Pons (tissue), 1 donor: ENCODE measurements at regions not wholly inside any gene's neighbourhood (a gene's known extent, or its start where the extent isn't known, plus 50 kb on each side); places are given as distances from the start of the nearest gene placed in this dataset.

ENCODE experiments used
- DNase-seq: peaks from one replicate; pipeline ENCODE4 v3.0.0-alpha.2; 2016; ENCODE audit warnings: low spot score

DNA sequence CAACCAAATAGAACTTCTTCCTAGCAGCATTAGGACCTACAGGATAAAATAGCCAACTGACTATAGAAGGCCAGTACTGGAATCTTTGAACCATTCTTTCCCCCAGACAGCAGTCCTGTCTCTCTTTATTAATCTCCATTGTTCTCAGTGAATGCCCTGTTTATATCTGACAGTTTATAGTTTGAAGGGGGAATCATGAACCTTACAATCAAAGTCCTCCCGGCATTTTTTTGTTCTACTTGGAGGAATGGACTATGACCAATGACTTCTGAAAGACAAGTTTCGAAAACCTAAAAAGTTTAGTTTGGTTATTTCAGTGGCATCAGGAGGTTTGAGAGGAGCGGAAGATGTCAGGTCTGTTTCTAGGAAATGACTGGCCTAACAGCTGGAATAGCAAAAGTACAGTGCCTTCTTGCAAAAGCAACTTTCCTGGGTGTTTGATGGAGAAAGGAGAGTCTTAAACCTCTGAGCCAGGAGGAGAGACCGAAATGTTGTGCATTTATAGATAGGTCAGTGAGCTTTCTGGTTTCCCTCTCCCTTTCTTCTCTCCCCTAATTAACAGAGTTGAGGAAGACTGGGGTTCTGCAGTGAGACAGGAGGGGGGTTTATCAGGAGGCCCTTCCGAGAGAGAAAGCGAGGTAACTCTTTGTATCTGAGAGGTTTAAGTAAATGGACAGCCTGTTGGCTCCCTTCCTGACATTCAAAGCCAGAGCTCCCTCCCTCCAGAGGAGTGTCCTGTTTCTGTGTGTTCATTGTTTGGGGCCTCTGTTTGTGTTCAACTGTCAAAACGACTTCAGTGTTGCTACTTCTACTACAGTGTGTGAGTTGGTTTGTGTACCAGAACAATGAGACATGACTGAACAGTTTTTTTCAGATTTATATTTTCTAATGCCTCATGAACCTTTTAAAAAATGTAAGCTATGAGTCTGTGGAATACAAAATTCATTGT lies 383.0 kb upstream of the RARB start:
- peak; percentile 94 for DNase-seq

- DNase-seq, result no peak
These were observed 380.9 kb upstream of the RARB start for GRCh38 chr3:25046911-25047771.

GRCh38 chr3:25049304-25049703 lies 378.8 kb upstream of the RARB start:
- no peak for DNase-seq

DNA sequence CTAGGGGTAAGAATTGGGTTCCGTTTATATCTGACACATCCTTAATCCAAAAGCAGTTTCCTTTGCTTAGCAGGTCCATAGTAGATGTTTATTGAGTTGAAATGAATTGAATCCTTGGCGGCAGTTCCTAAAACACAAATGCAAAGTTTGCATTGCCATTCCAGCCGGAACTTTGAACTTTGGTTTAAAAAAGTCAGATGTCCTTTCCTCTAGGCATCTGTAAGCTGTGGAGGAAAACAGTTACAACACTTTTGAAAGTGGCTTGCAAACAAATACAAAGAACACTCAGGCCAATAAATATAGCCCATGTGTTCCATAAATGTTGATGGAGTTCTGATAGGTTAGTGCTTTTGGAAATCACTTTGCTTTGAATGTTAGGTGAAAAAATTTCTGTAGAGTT lies 374.7 kb upstream of the RARB start:
- no peak for DNase-seq

- DNase-seq, result no peak
These were observed 371.9 kb upstream of the RARB start for GRCh38 chr3:25056036-25056755.

- DNase-seq, result no peak
These were observed 371.2 kb upstream of the RARB start for GRCh38 chr3:25056803-25057351.

DNA sequence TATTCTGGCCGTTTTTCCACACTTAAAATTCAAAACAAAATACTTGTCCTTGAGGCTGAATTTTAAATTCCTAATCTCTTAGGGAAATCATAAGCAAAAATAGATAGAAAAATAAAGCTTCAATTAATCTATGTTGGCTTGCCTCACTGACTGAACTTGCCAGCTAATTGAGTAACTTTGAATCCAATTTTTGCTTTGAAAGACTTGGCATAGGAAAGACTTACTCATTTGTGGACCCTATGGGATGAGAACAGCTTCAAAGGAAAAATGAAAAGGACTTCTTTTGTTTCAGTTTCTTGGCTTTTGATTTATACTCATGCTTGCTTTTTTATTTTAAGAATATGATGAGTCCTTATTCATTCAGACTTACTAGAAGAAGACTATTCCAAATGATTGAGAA lies 370.7 kb upstream of the RARB start:
- no peak for DNase-seq

DNA sequence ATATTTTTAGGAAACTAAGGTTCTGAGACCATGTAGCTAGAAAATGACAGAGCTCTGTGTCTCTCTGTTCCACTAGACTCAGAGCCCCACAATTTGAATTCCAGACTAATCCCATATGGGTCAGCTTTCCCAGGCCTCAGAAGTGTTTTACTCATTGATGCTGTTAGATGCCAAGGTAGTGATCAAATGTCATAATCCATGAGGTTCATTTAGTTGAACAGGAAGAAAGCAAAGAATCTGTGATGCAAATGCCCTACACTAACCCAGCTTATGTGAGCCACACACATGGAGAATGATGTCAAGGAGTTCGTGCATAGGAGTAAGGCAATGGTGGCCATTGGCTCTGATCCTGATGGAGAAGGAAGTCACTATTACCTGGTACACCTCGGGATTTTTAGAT lies 363.4 kb upstream of the RARB start:
- no peak for DNase-seq

DNA sequence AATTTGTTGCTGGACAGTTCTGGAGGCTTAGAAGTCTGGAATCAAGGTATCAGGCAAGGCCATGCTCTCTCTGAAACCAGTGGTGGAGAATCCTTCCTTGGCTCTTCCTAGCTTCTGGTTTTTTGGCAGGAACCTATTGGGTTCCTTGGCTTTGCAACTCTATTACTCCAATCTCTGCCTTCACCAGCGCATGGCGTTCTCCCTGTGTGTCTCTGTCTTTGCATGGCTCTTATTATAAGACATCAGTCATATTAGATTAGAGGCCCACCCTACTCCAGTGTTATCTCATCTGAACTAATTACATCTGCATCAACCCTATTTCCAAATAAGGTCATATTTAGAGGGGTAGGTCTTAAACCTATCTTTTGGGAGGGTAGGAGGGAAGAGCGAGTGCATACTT lies 358.1 kb upstream of the RARB start:
- DNase-seq, result no peak

- DNase-seq, result no peak
These were observed 356.2 kb upstream of the RARB start for GRCh38 chr3:25071846-25072245.

- no peak for DNase-seq
These were observed 354.6 kb upstream of the RARB start for GRCh38 chr3:25073423-25073822.

GRCh38 chr3:25074149-25074548 lies 353.9 kb upstream of the RARB start:
- DNase-seq, result no peak

DNA sequence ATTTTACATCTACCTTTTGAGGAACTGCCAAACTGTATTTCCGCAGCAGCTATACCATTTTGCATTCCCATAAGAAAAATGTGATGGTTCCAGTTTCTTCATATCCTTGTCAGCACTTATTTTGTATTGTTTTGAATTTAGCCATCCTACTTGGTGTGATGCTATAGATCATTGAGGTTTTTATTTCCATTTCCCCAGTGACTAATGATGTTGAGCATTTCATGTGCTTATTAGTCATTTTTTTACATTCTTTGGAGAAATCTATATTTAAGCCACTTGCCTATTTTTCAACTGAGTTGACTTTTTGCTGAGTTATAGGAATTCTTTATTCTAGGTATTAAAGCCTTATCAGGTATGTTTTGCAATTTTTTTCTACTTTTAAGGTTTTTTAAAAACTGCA lies 347.6 kb upstream of the RARB start:
- DNase-seq, result no peak

GRCh38 chr3:25084016-25084415 lies 344.0 kb upstream of the RARB start:
- no peak for DNase-seq

GRCh38 chr3:25086721-25087120 lies 341.3 kb upstream of the RARB start:
- DNase-seq, result no peak

- no peak for DNase-seq
These were observed 339.8 kb upstream of the RARB start for GRCh38 chr3:25088284-25088683.

GRCh38 chr3:25090698-25091453 lies 337.2 kb upstream of the RARB start:
- no peak for DNase-seq

DNA sequence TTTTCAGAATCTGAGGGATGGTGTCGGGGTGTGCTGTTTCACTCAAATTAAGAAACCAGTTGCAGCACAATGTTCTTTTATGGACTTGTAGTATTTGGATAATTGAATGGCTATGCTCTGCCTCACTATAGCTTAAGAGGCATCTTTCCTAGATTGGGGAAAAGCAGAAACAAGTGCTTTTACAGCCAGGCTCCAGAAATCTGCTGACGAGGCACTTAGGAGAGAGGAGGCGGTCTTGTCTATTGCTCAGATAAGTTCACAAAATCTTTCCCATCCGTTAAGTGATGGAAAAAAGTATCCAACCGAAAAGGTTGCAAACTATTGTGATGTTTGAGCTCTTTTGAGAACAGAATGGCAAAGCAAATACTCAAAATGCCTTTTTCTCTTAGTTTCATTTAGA lies 336.1 kb upstream of the RARB start:
- DNase-seq, result no peak

DNA sequence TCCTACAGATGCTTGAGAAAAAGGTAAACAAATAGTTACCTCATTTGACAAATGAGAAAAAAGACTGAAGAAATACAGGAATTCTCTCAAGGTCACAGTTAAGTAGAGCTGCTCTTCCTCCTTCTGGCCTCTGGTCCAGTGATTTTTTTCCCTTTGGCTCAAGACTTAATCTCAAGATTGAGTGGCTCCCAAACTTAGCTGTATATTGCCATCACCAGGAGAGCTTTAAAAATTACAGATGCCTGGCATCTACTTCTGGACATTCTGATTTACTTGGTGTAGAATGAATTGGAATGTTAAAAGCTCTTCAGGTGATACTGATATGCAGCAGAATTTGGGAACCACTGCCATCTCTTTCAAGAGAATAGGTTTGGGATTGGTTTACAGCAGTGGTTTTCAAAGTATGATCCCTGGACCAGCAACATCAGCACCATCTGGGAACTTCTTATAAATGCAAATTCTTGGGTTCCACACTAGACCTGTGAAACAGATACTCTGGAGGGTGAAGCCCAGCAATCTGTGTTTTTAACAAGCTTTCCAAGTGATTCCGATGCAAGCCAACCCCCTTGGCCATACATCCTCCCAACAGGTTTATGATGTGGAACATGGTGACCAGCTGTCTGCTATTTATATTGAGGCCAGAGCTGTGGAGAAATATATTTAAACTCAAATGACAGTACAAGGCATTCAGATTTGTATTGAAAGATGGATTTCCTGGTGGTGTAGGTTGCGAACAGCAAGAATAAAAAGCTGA lies 333.0 kb upstream of the RARB start:
- DNase-seq, result peak; percentile 23

DNA sequence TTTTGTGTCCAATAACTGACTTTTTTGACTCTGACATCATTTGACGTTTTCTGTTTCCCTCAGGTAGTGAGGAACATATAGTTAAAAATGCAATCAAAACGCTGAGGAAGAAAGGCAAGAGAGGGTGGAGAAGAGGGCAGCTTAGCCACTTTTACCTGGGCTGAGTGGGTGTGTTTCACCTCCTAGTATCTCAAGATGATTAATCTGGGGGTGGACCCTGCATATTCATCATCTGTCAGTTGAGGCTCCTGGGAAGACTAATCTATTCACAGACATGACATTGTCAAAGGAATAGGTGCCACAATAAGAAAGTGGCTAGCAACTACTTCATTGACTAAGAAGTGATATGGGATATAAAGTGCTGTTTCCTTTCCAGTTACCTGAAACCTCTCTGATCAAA lies 331.5 kb upstream of the RARB start:
- no peak for DNase-seq

- DNase-seq, result no peak
These were observed 331.0 kb upstream of the RARB start for GRCh38 chr3:25097023-25097422.
